ENCODE measurements at regions not wholly inside any gene's neighbourhood (a gene's known extent, or its start where the extent isn't known, plus 50 kb on each side); places are given as distances from the start of the nearest gene placed in this dataset.
"Not testable (repeated sequence)": the region's sequence is repeated elsewhere in the genome, so short reads cannot be mapped to it uniquely, and the experiment has no call there.

- no peak for FAIRE-seq
Observed at GRCh38 chr12:67852701-67853100, 136.5 kb upstream of the IFNG-AS1 start.

- no peak for FAIRE-seq
Observed at GRCh38 chr12:67853204-67853603, 136.0 kb upstream of the IFNG-AS1 start.

- FAIRE-seq = no peak
Observed at GRCh38 chr12:67854351-67854750, 134.9 kb upstream of the IFNG-AS1 start.

- FAIRE-seq = no peak
Observed at GRCh38 chr12:67855103-67855502, 134.1 kb upstream of the IFNG-AS1 start.

GRCh38 chr12:67871231-67871630, 118.0 kb upstream of the IFNG-AS1 start:
- no peak for FAIRE-seq

GRCh38 chr12:67873355-67873754, 115.9 kb upstream of the IFNG-AS1 start:
- FAIRE-seq = no peak

- no peak for FAIRE-seq
Observed at GRCh38 chr12:67876305-67876915, 112.8 kb upstream of the IFNG-AS1 start.

GRCh38 chr12:67877727-67878126, 111.5 kb upstream of the IFNG-AS1 start:
- no peak for FAIRE-seq

- no peak for FAIRE-seq
Observed at GRCh38 chr12:67879937-67880336, 109.3 kb upstream of the IFNG-AS1 start.

- no peak for FAIRE-seq
Observed at GRCh38 chr12:67881565-67881964, 107.7 kb upstream of the IFNG-AS1 start.

- no peak for FAIRE-seq
Observed at GRCh38 chr12:67884596-67884995, 104.7 kb upstream of the IFNG-AS1 start.

- no peak for FAIRE-seq
Observed at GRCh38 chr12:67885375-67886169, 103.7 kb upstream of the IFNG-AS1 start.

GRCh38 chr12:67887065-67887464, 102.2 kb upstream of the IFNG-AS1 start:
- FAIRE-seq = no peak

- FAIRE-seq = no peak
Observed at GRCh38 chr12:67889931-67890330, 99.3 kb upstream of the IFNG-AS1 start.

GRCh38 chr12:67890726-67891258, 98.5 kb upstream of the IFNG-AS1 start:
- FAIRE-seq = no peak

- FAIRE-seq = no peak
Observed at GRCh38 chr12:67891596-67891995, 97.7 kb upstream of the IFNG-AS1 start.

- FAIRE-seq = no peak
Observed at GRCh38 chr12:67892259-67893021, 96.8 kb upstream of the IFNG-AS1 start.

- no peak for FAIRE-seq
Observed at GRCh38 chr12:67893022-67893580, 96.1 kb upstream of the IFNG-AS1 start.

- FAIRE-seq = not testable (repeated sequence)
Observed at GRCh38 chr12:67900418-67900817, 88.8 kb upstream of the IFNG-AS1 start.

- FAIRE-seq = no peak
Observed at GRCh38 chr12:67909091-67909531, 80.1 kb upstream of the IFNG-AS1 start.

GRCh38 chr12:67909681-67910080, 79.6 kb upstream of the IFNG-AS1 start:
- no peak for FAIRE-seq

GRCh38 chr12:67910360-67911274, 78.6 kb upstream of the IFNG-AS1 start:
- FAIRE-seq = no peak

All from colon (tissue), 2 donors.